SK-N-SH treated with all-trans-retinoic acid at 6 μM for 48 hours (cell line): ENCODE measurements at regions not wholly inside any gene's neighbourhood (a gene's known extent, or its start where the extent isn't known, plus 50 kb on each side); places are given as distances from the start of the nearest gene placed in this dataset.

Source experiments
- ATAC-seq: fragments of 200-7000 bp; cut with Tn5 transposase; 3 replicates; pipeline ENCODE4 v1.9.1; 2020; ENCODE audit warnings: mild to moderate bottlenecking, moderate library complexity
- ARNTL ChIP-seq: fragments of 450-650 bp; formaldehyde crosslinking; IDR thresholded peaks from 2 replicates; pipeline ENCODE4 v1.5.0; 2020; ENCODE audit warnings: low read depth, mild to moderate bottlenecking, moderate library complexity, borderline replicate concordance
- BACH2 ChIP-seq: fragments of 250-450 bp; sonication (Bioruptor Pico); IDR thresholded peaks from 2 replicates; pipeline ENCODE4 v1.9.0; 2021; ENCODE audit warnings: mild to moderate bottlenecking, borderline replicate concordance
- CREB5 ChIP-seq: fragments of 250-450 bp; sonication (Bioruptor Pico); IDR thresholded peaks from 2 replicates; pipeline ENCODE4 v1.5.1; 2020; ENCODE audit warnings: low read depth, mild to moderate bottlenecking, moderate library complexity
- CSDC2 ChIP-seq: fragments of 250-450 bp; sonication (Bioruptor Pico); IDR thresholded peaks from 2 replicates; pipeline ENCODE4 v1.5.0; 2020; ENCODE audit warnings: mild to moderate bottlenecking, moderate library complexity
- CSRNP3 ChIP-seq: fragments of 250-450 bp; sonication (Bioruptor Pico); IDR thresholded peaks from 2 replicates; pipeline ENCODE4 v1.5.1; 2021; ENCODE audit warnings: mild to moderate bottlenecking, moderate library complexity
- GLIS3 ChIP-seq: fragments of 250-450 bp; sonication (Bioruptor Pico); IDR thresholded peaks from 2 replicates; pipeline ENCODE4 v1.5.0; 2020; ENCODE audit warnings: mild to moderate bottlenecking, moderate library complexity
- OSR1 ChIP-seq: fragments of 250-450 bp; sonication (Bioruptor Pico); IDR thresholded peaks from 2 replicates; pipeline ENCODE4 v1.8.0; 2022; ENCODE audit warnings: moderate library complexity, mild to moderate bottlenecking, inconsistent platforms
- PATZ1 ChIP-seq: fragments of 250-450 bp; sonication (Bioruptor Pico); IDR thresholded peaks from 2 replicates; pipeline ENCODE4 v1.8.0; 2020; ENCODE audit warnings: mild to moderate bottlenecking, moderate library complexity, borderline replicate concordance
- POU6F1 ChIP-seq: fragments of 250-450 bp; sonication (Bioruptor Pico); IDR thresholded peaks from 2 replicates; pipeline ENCODE4 v1.8.0; 2021; ENCODE audit warnings: low read depth, mild to moderate bottlenecking, moderate library complexity, borderline replicate concordance
- PPARA ChIP-seq: fragments of 250-450 bp; sonication (Bioruptor Pico); IDR thresholded peaks from 2 replicates; pipeline ENCODE4 v1.5.0; 2020; ENCODE audit warnings: mild to moderate bottlenecking, borderline replicate concordance
- RARB ChIP-seq: fragments of 250-450 bp; sonication (Bioruptor Pico); IDR thresholded peaks from 2 replicates; pipeline ENCODE4 v1.8.0; 2021; ENCODE audit warnings: mild to moderate bottlenecking, moderate library complexity
- SNAI2 ChIP-seq: fragments of 250-450 bp; sonication (Bioruptor Pico); IDR thresholded peaks from 2 replicates; pipeline ENCODE4 v1.5.0; 2020; ENCODE audit warnings: mild to moderate bottlenecking, moderate library complexity
- TCF4 ChIP-seq: fragments of 250-450 bp; sonication (Bioruptor Pico); IDR thresholded peaks from 2 replicates; pipeline ENCODE4 v1.8.0; 2021; ENCODE audit warnings: mild to moderate bottlenecking, moderate library complexity, borderline replicate concordance
- TOX ChIP-seq: fragments of 250-450 bp; sonication (Bioruptor Pico); IDR thresholded peaks from 2 replicates; pipeline ENCODE4 v1.8.0; 2021; ENCODE audit warnings: mild to moderate bottlenecking, moderate library complexity, borderline replicate concordance
- TSHZ2 ChIP-seq: fragments of 250-450 bp; sonication (Bioruptor Pico); IDR thresholded peaks from 2 replicates; pipeline ENCODE4 v1.5.0; 2020; ENCODE audit warnings: mild to moderate bottlenecking, moderate library complexity
- ZC3H10 ChIP-seq: fragments of 250-450 bp; sonication (Bioruptor Pico); IDR thresholded peaks from 2 replicates; pipeline ENCODE4 v1.5.1; 2021; ENCODE audit warnings: mild to moderate bottlenecking, moderate library complexity
- ZFP3 ChIP-seq: fragments of 250-450 bp; sonication (Bioruptor Pico); IDR thresholded peaks from 2 replicates; pipeline ENCODE4 v1.5.0; 2020; ENCODE audit warnings: mild to moderate bottlenecking, moderate library complexity
- ZFP30 ChIP-seq: fragments of 450-650 bp; formaldehyde crosslinking; IDR thresholded peaks from 2 replicates; pipeline ENCODE4 v1.5.0; 2022; ENCODE audit warnings: mild to moderate bottlenecking, moderate library complexity
- ZNF565 ChIP-seq: fragments of 450-650 bp; formaldehyde crosslinking; conservative IDR thresholded peaks from 2 replicates; pipeline ENCODE4 v1.5.0; 2020; ENCODE audit warnings: low read depth, mild to moderate bottlenecking, moderate library complexity
- ZNF70 ChIP-seq: fragments of 450-650 bp; formaldehyde crosslinking; IDR thresholded peaks from 2 replicates; pipeline ENCODE4 v1.5.0; 2020; ENCODE audit warnings: mild to moderate bottlenecking, moderate library complexity
- ZNF8 ChIP-seq: fragments of 450-650 bp; formaldehyde crosslinking; IDR thresholded peaks from 2 replicates; pipeline ENCODE4 v1.5.0; 2020; ENCODE audit warnings: mild to moderate bottlenecking, moderate library complexity

- no peak for TF ChIP-seq SNAI2 (CRISPR knock-in tag)
- no peak for TF ChIP-seq OSR1 (CRISPR knock-in tag)
- no peak for TF ChIP-seq ZNF565
- no peak for TF ChIP-seq TOX (CRISPR knock-in tag)
- no peak for TF ChIP-seq ZC3H10 (CRISPR knock-in tag)
- TF ChIP-seq TCF4 (CRISPR knock-in tag): no peak
- no peak for TF ChIP-seq POU6F1 (CRISPR knock-in tag)
- TF ChIP-seq GLIS3 (CRISPR knock-in tag): no peak
- no peak for TF ChIP-seq ZNF70
- no peak for TF ChIP-seq ARNTL (CRISPR knock-in tag)
- ATAC-seq: no peak
Observed at GRCh38 chr7:15845868-15846267, 159.4 kb upstream of the MEOX2 start.

GRCh38 chr7:15845461-15845860, 159.0 kb upstream of the MEOX2 start:
- ATAC-seq: no peak
- TF ChIP-seq TCF4 (CRISPR knock-in tag) (no peak), SNAI2 (CRISPR knock-in tag) (no peak), PATZ1 (CRISPR knock-in tag) (no peak), CSDC2 (CRISPR knock-in tag) (no peak), RARB (CRISPR knock-in tag) (no peak), POU6F1 (CRISPR knock-in tag) (no peak), CREB5 (CRISPR knock-in tag) (no peak), ZNF70 (no peak), ZNF8 (CRISPR knock-in tag) (no peak), PPARA (no peak), ZNF565 (no peak), ZC3H10 (CRISPR knock-in tag) (no peak), ZFP3 (no peak), ARNTL (CRISPR knock-in tag) (no peak), CSRNP3 (CRISPR knock-in tag) (no peak), TOX (CRISPR knock-in tag) (no peak), BACH2 (CRISPR knock-in tag) (no peak), ZFP30 (CRISPR knock-in tag) (no peak)

- no peak for TF ChIP-seq PPARA
- TF ChIP-seq TOX (CRISPR knock-in tag): no peak
- no peak for TF ChIP-seq GLIS3 (CRISPR knock-in tag)
- no peak for TF ChIP-seq ZFP3
- TF ChIP-seq SNAI2 (CRISPR knock-in tag): no peak
- peak; percentile 49; the same call in 2 of the 3 replicates for ATAC-seq
Observed at GRCh38 chr7:15839416-15840100, 153.1 kb upstream of the MEOX2 start.

- TF ChIP-seq ARNTL (CRISPR knock-in tag) (no peak), TSHZ2 (no peak), SNAI2 (CRISPR knock-in tag) (no peak), OSR1 (CRISPR knock-in tag) (no peak)
- ATAC-seq: no peak
Observed at GRCh38 chr7:15838265-15838664, 151.8 kb upstream of the MEOX2 start.
